ENCODE measurements at regions not wholly inside any gene's neighbourhood (a gene's known extent, or its start where the extent isn't known, plus 50 kb on each side); places are given as distances from the start of the nearest gene placed in this dataset.
A peak's percentile ranks its signal among the peaks of the same experiment; 100 is the strongest.

DNA sequence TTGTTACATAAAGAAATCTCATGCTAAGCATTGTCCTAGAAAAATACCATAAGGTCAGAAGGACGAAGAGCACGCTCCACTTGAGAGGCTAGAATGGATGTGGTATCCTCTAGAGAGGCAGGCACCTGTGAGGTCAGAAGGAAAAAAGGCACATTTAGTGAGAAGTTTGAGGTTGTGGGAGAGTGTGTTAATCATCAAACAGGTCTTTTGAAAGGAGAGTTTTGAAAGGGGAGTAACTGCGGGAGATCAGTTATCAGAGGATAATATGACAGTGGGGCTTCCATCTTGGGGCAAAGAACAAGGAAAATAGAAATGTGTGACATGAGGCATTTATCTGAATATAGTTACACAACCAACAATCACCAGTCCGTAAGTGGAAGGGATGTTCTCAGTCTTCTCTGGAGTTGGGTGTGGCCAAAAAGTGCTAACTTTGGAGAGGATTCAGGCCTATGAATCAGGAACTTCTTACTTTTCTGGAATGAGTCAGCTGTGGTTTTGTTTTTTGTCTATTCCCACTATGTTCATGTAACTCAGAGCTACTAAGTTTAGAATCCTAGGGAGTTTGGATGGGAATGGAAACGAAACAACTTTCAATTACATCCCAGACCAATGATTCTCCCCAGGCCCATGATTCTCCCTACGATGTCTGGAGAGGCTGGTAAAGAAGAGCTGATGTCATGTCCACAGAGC lies 451.4 kb upstream of the ST6GAL2 start:
- H3K27ac ChIP-seq, result peak overlapping the region in 1 of 4 donors; percentile 5
- DNase-seq, result peak in 1 of 2 donors; percentile 21
- ATAC-seq, result peak; percentile 82 to 85
- H3K4me1 ChIP-seq, result no peaks in the 10 kb centered on the region
- intact Hi-C loops (cut with DNase I; ENCODE audit: low total_unique reads) (no loop called here), in situ Hi-C loops (cut with MboI; ENCODE audit: low sequenced_read_pairs in 4 of 4) (no loop called here)
- H3K36me3 ChIP-seq, result no peaks in the 10 kb centered on the region
- H3K4me3 ChIP-seq, result no peak overlapping the region
- TF ChIP-seq POLR2A (IDR thresholded peaks at IDR 0.05), result no peak
- TF ChIP-seq CTCF (IDR thresholded peaks at IDR 0.05 in 4 of 5, conservative IDR thresholded peaks at IDR 0.05 in 1 of 5), result no peak
- H3K27me3 ChIP-seq, result no peaks in the 10 kb centered on the region
- no peaks in the 10 kb centered on the region for H3K9me3 ChIP-seq

GRCh38 chr2:107338059-107338458 lies 452.1 kb upstream of the ST6GAL2 start:
- ATAC-seq (no peak), DNase-seq (no peak)
- in situ Hi-C loops (cut with MboI; ENCODE audit: low sequenced_read_pairs in 4 of 4), result no loop called here
- no peaks in the 10 kb centered on the region for H3K27me3 ChIP-seq
- intact Hi-C loops (cut with DNase I; ENCODE audit: low total_unique reads), result no loop called here
- no peak for TF ChIP-seq POLR2A (IDR thresholded peaks at IDR 0.05)
- no peak overlapping the region for H3K4me3 ChIP-seq
- no peaks in the 10 kb centered on the region for H3K4me1 ChIP-seq
- no peaks in the 10 kb centered on the region for H3K9me3 ChIP-seq
- H3K36me3 ChIP-seq, result no peaks in the 10 kb centered on the region
- peak overlapping the region in 1 of 4 donors; percentile 5 for H3K27ac ChIP-seq

DNA sequence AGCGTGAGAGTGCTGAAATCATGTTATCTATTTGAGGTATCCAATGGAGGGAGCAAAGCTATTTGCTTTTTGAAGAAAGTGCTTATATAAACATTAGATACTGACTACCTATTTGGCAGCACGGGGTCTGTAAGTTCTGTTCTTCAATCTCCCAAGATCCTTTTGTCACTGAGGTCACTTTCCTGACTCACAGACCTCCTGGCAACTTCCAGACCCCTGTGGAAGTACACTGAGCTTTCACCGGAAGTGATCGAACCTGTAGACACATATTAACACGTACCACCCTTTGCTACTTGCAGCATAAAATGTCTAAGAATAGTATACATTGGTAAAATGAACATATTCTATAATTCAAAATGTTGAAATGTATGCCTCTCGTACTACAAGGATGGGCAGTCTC lies 452.6 kb upstream of the ST6GAL2 start:
- no peak overlapping the region for H3K4me3 ChIP-seq
- ATAC-seq, result no peak
- H3K4me1 ChIP-seq, result no peaks in the 10 kb centered on the region
- no peaks in the 10 kb centered on the region for H3K36me3 ChIP-seq
- TF ChIP-seq POLR2A (IDR thresholded peaks at IDR 0.05) (no peak), CTCF (IDR thresholded peaks at IDR 0.05 in 4 of 5, conservative IDR thresholded peaks at IDR 0.05 in 1 of 5) (no peak)
- H3K27ac ChIP-seq, result no peak overlapping the region
- H3K27me3 ChIP-seq, result no peaks in the 10 kb centered on the region
- no peaks in the 10 kb centered on the region for H3K9me3 ChIP-seq
- in situ Hi-C loops (cut with MboI; ENCODE audit: low sequenced_read_pairs in 4 of 4) (no loop called here), intact Hi-C loops (cut with DNase I; ENCODE audit: low total_unique reads) (no loop called here)
- DNase-seq, result no peak

DNA sequence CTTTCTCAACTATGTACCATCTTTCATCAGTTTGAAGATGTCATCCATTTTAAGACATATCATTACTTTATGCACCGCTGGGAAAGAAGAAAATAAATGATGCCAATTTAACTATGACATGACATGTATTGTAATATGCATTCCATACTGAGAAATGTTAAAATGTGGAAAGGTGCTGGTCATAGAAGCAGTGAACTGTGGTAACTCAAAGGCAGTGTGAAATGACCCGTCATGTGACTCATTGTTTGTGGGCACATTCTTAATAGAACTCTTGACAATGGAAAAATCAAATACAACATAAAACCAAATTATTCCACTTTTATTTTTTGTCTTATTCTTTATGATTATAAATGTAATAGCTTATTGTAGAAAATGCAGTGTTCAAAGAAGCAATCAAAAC lies 455.0 kb upstream of the ST6GAL2 start:
- ATAC-seq, result no peak
- Histone ChIP-seq H3K36me3 (no peaks in the 10 kb centered on the region), H3K27me3 (no peaks in the 10 kb centered on the region), H3K9me3 (no peaks in the 10 kb centered on the region), H3K27ac (no peak overlapping the region), H3K4me3 (no peak overlapping the region), H3K4me1 (no peaks in the 10 kb centered on the region)
- in situ Hi-C loops (cut with MboI; ENCODE audit: low sequenced_read_pairs in 4 of 4), result no loop called here
- TF ChIP-seq CTCF (IDR thresholded peaks at IDR 0.05 in 4 of 5, conservative IDR thresholded peaks at IDR 0.05 in 1 of 5) (no peak), POLR2A (IDR thresholded peaks at IDR 0.05) (no peak)
- no peak for DNase-seq
- intact Hi-C loops (cut with DNase I; ENCODE audit: low total_unique reads), result no loop called here

DNA sequence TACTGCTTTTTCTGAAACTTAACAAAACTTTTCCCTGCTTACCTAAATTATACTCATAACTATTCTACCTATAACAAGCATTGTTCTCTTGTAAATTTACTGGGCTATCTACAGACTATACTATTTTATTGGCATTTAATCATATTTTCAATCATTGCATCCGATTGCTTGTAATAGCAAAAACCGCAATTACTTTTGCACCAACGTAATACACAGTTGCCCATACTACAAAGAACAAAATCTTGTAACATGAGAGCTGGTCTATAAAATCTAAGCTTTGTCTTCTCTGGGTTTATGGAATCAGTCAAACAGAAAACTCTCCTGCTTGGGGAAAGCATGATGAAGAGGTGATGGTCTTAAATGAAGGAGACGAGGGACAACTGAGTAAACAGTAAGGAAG lies 463.4 kb upstream of the ST6GAL2 start:
- Histone ChIP-seq H3K4me1 (no peaks in the 10 kb centered on the region), H3K36me3 (no peaks in the 10 kb centered on the region), H3K9me3 (no peaks in the 10 kb centered on the region), H3K4me3 (no peak overlapping the region), H3K27me3 (no peaks in the 10 kb centered on the region), H3K27ac (no peak overlapping the region)
- ATAC-seq (no peak), DNase-seq (no peak)
- TF ChIP-seq POLR2A (IDR thresholded peaks at IDR 0.05) (no peak), CTCF (IDR thresholded peaks at IDR 0.05 in 4 of 5, conservative IDR thresholded peaks at IDR 0.05 in 1 of 5) (no peak)
- in situ Hi-C loops (cut with MboI; ENCODE audit: low sequenced_read_pairs in 4 of 4), result no loop called here
- intact Hi-C loops (cut with DNase I; ENCODE audit: low total_unique reads), result no loop called here

All from gastrocnemius medialis (tissue), 4 donors.